BJ (cell line): ENCODE measurements at regions not wholly inside any gene's neighbourhood (a gene's known extent, or its start where the extent isn't known, plus 50 kb on each side); places are given as distances from the start of the nearest gene placed in this dataset.

Experiments
- CTCF ChIA-PET: fragments of 350-600 bp; formaldehyde crosslinking; extraction: SDS; loops from one replicate; lab custom pipeline; 2021; ENCODE audit warnings: antibody characterized with exemption, inconsistent platforms; lab: Yijun Ruan, JAX
- POLR2A ChIA-PET: fragments of 300-600 bp; sonication (Branson Sonifier 250); formaldehyde crosslinking; extraction: SDS; loops from one replicate; lab custom pipeline; 2021; ENCODE audit warnings: antibody characterized with exemption; lab: Charles Lee
- DNase-seq: peaks from one replicate; pipeline ENCODE4 v3.0.0-alpha.2; 2011; ENCODE audit warnings: low read depth
- H3K27me3 ChIP-seq: 2 replicates; pipeline ENCODE4 v1.6.0; 2011; ENCODE audit warnings: low read length; ENCODE audit not compliant: control insufficient read depth, insufficient read depth
- H3K36me3 ChIP-seq: 2 replicates; pipeline ENCODE4 v1.5.1; 2011; ENCODE audit warnings: low read length; ENCODE audit not compliant: control insufficient read depth, insufficient read depth
- H3K4me3 ChIP-seq: 2 replicates; pipeline ENCODE4 v1.5.1; 2011; ENCODE audit warnings: low read depth, mild to moderate bottlenecking, control low read depth, low read length
- CTCF ChIP-seq: IDR thresholded peaks from 2 replicates; pipeline ENCODE4 v1.5.1; 2011; ENCODE audit warnings: low read depth, mild to moderate bottlenecking, control low read depth, inconsistent platforms, low read length, moderate library complexity; ENCODE audit not compliant: insufficient read depth

GRCh38 chr12:92603741-92604432 lies 98.9 kb upstream of the PLEKHG7 start:
- CTCF ChIA-PET: interaction anchor here (0.6 to 1.3 kb wide), 2 partner anchors 11 to 12 kb away, joined by 3 to 4 read pairs; no protein-coding TSS in a partner anchor
- DNase-seq: no peak

DNA sequence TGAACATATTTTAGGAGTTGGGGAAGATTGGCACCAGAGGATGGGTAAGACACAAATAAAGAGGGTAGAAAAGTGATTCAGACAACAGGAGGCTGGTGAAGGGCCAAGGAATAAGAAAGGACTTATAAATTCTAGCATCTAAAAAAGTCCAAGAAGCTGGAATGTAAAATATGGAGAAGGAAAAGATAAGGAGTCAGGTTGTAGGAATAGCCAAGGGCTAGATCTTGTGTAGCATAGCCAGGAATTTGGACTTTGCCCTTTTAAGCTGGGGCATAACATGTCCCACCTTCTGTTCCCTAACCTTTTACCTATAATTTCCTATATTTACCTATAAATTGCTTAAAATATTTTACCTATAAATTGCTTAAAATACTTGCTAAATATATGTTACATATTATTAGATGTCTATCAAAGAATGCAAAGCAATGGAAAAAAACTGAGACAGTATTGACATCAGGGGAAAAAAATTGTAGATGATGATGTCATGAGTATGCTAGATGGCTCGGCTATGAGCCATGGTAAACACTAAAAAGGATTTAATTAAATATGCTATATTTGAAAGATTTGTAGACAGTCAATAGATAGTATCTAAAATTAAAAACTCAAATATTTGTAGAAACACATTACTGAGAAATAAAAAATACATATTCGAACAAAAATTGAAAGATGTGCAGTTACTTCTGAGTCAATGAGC lies 99.7 kb upstream of the PLEKHG7 start:
- DNase-seq: no peak
- no peak for TF ChIP-seq CTCF
- no peak overlapping the region for H3K4me3 ChIP-seq
- CTCF ChIA-PET: interaction anchor here (0.6 kb wide), 1 partner anchor 12 kb away, joined by 3 read pairs; no protein-coding TSS in a partner anchor
- POLR2A ChIA-PET: no interaction called here
- no peaks in the 10 kb centered on the region for H3K27me3 ChIP-seq
- no peaks in the 10 kb centered on the region for H3K36me3 ChIP-seq

More at GRCh38 chr12:92603741-92604432, 98.9 kb upstream of the PLEKHG7 start:
- Histone ChIP-seq H3K36me3 (no peaks in the 10 kb centered on the region), H3K27me3 (no peaks in the 10 kb centered on the region), H3K4me3 (no peak overlapping the region)
- TF ChIP-seq CTCF: 0 out of 2 replicates have a peak, but pooled peaks have one; percentile 5
- POLR2A ChIA-PET: no interaction called here

- H3K4me3 ChIP-seq: no peak overlapping the region
- no peaks in the 10 kb centered on the region for H3K27me3 ChIP-seq
- DNase-seq: peak; percentile 62
- POLR2A ChIA-PET: no interaction called here
- CTCF ChIA-PET: interaction anchor here (1.2 kb wide), 1 partner anchor 46 kb away, joined by 3 read pairs; no protein-coding TSS in a partner anchor
- no peaks in the 10 kb centered on the region for H3K36me3 ChIP-seq
- no peak for TF ChIP-seq CTCF
Observed at GRCh38 chr12:92602476-92602875, 100.3 kb upstream of the PLEKHG7 start.

DNA sequence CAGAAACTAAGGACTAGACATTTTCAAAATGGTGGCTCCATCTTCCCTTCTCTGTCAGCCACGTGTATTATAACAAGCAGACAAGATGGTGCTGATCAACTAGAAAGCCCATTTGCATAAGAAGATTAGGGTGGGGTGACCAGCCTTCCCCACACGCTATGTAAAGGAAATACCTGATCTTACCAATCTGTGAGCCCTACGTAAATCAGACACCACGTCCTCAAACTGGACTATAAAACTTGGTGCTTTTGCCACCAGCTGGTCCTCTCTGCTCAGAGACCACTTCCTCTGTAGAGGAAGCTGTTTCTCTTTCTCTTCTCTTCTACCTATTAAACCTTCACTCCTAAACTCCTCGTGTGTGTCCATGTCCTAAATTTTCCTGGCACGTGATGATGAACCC lies 101.1 kb upstream of the PLEKHG7 start:
- POLR2A ChIA-PET: no interaction called here
- H3K4me3 ChIP-seq: no peak overlapping the region
- no peak for DNase-seq
- TF ChIP-seq CTCF: no peak
- H3K36me3 ChIP-seq: no peaks in the 10 kb centered on the region
- CTCF ChIA-PET: interaction anchor here (1.2 kb wide), 1 partner anchor 47 kb away, joined by 3 read pairs; no protein-coding TSS in a partner anchor
- H3K27me3 ChIP-seq: no peaks in the 10 kb centered on the region

- Histone ChIP-seq H3K27me3 (no peaks in the 10 kb centered on the region), H3K36me3 (no peaks in the 10 kb centered on the region), H3K4me3 (no peak overlapping the region)
- ChIA-PET CTCF (interaction anchor here (1.2 kb wide), 1 partner anchor 48 kb away, joined by 3 read pairs; no protein-coding TSS in a partner anchor), POLR2A (no interaction called here)
- TF ChIP-seq CTCF: no peak
- DNase-seq: no peak
Observed at GRCh38 chr12:92601176-92601575, 101.6 kb upstream of the PLEKHG7 start.
